Upper lobe of right lung (tissue), 1 donor: ENCODE measurements at regions not wholly inside any gene's neighbourhood (a gene's known extent, or its start where the extent isn't known, plus 50 kb on each side); places are given as distances from the start of the nearest gene placed in this dataset.

Source experiments
- ATAC-seq: fragments of 200-7000 bp; cut with Tn5 transposase; one replicate; pipeline ENCODE4 v1.9.1; 2020; ENCODE audit warnings: mild to moderate bottlenecking, moderate library complexity
- DNase-seq: peaks from one replicate; pipeline ENCODE4 v3.0.0-alpha.2; 2020
- H3K27ac ChIP-seq: fragments of 200-600 bp; one replicate; pipeline ENCODE4 v1.8.0; 2022
- H3K27me3 ChIP-seq: fragments of 200-600 bp; one replicate; pipeline ENCODE4 v1.8.0; 2022; ENCODE audit warnings: mild to moderate bottlenecking
- H3K36me3 ChIP-seq: fragments of 200-600 bp; one replicate; pipeline ENCODE4 v1.8.0; 2022
- H3K4me1 ChIP-seq: fragments of 200-600 bp; one replicate; pipeline ENCODE4 v1.8.0; 2022
- H3K4me3 ChIP-seq: fragments of 200-600 bp; one replicate; pipeline ENCODE4 v1.8.0; 2022; ENCODE audit warnings: mild to moderate bottlenecking
- H3K9me3 ChIP-seq: fragments of 200-600 bp; one replicate; pipeline ENCODE4 v1.8.0; 2022
- intact Hi-C: fragments of 100-400 bp; cut with DNase I; formaldehyde crosslinking; loops from one replicate; pipeline ENCODE4 v1.11.0; 2022
- TF ChIP-seq, protein P1 (sequence below): fragments of 200-600 bp; IDR thresholded peaks from one replicate; pipeline ENCODE4 v1.8.0; 2022; ENCODE audit warnings: antibody characterized with exemption
- donor health status: DM: no; HTN: yes; CAD: no; lungs with severe emphysema.

DNA sequence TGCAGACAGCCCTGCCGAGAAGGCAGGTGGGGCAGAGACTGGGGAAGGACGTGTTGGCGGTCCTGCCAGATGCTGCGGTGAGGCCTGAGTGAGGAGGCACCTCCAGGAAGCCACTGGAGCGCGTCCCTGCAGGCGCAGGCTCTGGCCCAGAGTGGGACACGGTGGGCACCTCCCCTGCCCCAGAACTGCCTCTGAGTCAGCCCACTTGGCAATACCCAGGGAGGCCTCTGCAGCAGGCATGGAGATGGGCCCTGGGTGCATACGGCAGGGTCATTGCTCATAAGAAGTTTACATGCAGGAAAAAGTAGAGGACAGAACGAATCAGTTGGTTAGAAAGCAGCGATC lies 195.9 kb downstream of the TFCP2L1 start:
- Histone ChIP-seq H3K4me3 (no peak overlapping the region), H3K4me1 (no peaks in the 10 kb centered on the region), H3K36me3 (no peaks in the 10 kb centered on the region), H3K27ac (no peak overlapping the region), H3K27me3 (peaks cover 2% of the 10 kb centered on the region), H3K9me3 (no peaks in the 10 kb centered on the region)
- DNase-seq = no peak
- TF ChIP-seq, protein P1, sequence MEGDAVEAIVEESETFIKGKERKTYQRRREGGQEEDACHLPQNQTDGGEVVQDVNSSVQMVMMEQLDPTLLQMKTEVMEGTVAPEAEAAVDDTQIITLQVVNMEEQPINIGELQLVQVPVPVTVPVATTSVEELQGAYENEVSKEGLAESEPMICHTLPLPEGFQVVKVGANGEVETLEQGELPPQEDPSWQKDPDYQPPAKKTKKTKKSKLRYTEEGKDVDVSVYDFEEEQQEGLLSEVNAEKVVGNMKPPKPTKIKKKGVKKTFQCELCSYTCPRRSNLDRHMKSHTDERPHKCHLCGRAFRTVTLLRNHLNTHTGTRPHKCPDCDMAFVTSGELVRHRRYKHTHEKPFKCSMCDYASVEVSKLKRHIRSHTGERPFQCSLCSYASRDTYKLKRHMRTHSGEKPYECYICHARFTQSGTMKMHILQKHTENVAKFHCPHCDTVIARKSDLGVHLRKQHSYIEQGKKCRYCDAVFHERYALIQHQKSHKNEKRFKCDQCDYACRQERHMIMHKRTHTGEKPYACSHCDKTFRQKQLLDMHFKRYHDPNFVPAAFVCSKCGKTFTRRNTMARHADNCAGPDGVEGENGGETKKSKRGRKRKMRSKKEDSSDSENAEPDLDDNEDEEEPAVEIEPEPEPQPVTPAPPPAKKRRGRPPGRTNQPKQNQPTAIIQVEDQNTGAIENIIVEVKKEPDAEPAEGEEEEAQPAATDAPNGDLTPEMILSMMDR = no peak
- ATAC-seq = no peak
- intact Hi-C loops = loop anchor here (10.0 kb wide), 1 partner anchor 266 kb away; no protein-coding TSS in a partner anchor

DNA sequence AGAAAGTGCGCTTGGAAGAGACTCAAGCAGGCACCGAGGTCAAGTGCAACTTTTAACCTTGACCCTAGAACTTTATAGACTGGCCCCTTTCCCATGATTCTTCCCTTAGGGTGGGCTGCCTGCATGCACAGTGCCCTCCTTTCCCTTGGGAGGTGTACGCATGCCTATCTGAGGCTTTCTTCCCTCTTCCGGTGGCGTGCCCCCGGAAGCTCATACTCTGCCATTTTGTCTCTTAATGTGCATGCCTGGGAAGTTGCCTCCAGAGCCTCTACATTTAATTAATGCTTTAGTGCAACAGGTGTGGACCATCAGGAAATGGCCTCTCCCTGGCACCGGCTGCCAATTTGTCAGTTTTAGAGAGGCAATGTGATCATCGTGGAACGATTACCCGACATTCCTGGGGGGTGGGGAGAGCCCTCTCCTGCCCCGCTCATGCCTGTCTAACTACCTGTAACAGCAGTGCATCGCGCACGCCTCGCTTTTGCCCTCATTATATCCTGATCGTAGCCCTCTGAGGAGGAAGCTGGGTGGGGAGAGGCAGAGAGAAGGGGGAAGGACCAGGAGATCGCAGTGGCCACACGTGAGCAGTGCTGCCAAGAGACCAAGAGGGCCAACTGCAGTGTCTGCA lies 194.8 kb downstream of the TFCP2L1 start:
- no peak overlapping the region for H3K4me3 ChIP-seq
- TF ChIP-seq, protein P1 = no peak
- H3K9me3 ChIP-seq = no peaks in the 10 kb centered on the region
- no peaks in the 10 kb centered on the region for H3K36me3 ChIP-seq
- no peaks in the 10 kb centered on the region for H3K4me1 ChIP-seq
- intact Hi-C loops = no loop called here
- ATAC-seq = no peak
- H3K27me3 ChIP-seq = no peaks in the 10 kb centered on the region
- H3K27ac ChIP-seq = no peak overlapping the region
- DNase-seq = no peak

DNA sequence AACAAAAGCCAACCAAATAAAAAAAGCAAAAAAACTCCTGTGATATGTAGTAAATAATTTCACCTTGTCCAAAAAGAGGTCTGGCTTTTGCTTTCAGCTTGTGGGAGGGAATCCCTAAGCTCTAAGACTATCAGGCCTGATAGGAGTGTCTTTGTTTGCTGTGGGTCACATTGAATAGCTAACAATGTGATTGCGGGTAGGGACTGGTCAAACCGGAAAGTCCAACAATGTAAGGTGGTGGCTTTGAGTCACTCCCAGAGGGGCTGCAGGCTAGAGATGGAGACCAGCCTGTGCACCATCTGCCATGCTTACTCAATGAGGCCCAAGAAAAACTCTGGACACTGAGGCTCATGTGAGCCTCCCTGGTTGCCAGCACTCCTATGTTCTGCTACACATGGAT lies 192.9 kb downstream of the TFCP2L1 start:
- Histone ChIP-seq H3K9me3 (no peaks in the 10 kb centered on the region), H3K27me3 (no peaks in the 10 kb centered on the region), H3K36me3 (no peaks in the 10 kb centered on the region), H3K4me1 (no peaks in the 10 kb centered on the region), H3K27ac (no peak overlapping the region), H3K4me3 (no peak overlapping the region)
- ATAC-seq (no peak), DNase-seq (no peak)
- TF ChIP-seq, protein P1 = no peak
- intact Hi-C loops = no loop called here

DNA sequence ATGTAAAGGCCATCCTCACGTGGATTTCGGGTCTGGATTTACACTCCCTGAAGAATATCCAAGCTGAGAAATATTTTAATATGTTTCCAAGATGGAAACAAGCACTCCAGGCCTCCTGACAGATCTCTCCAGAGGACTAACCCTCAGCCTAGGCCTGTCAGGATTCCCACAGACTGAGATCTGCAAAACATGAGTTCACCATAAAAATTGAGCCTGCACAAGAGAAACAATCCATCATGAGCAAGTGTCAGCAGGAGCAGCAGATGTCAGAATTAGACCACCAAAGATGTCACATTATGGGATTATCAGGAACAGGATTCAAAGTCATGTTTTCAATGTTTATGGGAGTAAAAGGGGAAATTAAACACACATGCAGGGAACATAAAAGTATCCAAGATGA lies 191.3 kb downstream of the TFCP2L1 start:
- ATAC-seq (no peak), DNase-seq (no peak)
- TF ChIP-seq, protein P1 = no peak
- H3K4me3 ChIP-seq = no peak overlapping the region
- no peaks in the 10 kb centered on the region for H3K9me3 ChIP-seq
- H3K4me1 ChIP-seq = no peaks in the 10 kb centered on the region
- no peaks in the 10 kb centered on the region for H3K27me3 ChIP-seq
- no peaks in the 10 kb centered on the region for H3K36me3 ChIP-seq
- H3K27ac ChIP-seq = no peak overlapping the region
- intact Hi-C loops = no loop called here

DNA sequence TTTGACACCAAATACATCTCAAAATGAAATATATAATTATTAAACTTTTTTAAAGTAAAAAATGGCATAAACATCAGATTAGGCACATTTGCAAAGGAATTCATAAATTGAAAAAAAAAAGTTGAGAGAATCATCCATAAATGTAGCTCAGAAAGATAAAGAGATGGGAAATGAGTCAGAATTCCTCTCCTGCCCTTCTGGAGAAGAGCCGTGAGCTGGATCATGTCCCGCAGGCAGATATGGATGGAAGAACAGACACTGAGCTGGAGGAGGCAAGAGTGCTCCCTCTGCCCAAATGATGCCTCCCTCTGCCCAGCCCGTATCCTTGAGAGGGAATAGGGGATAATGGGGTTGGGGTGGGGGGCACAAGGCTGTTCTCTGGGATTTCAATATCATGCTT lies 190.9 kb downstream of the TFCP2L1 start:
- H3K4me3 ChIP-seq = no peak overlapping the region
- no peak overlapping the region for H3K27ac ChIP-seq
- TF ChIP-seq, protein P1 = no peak
- no peak for ATAC-seq
- H3K4me1 ChIP-seq = no peaks in the 10 kb centered on the region
- H3K27me3 ChIP-seq = no peaks in the 10 kb centered on the region
- DNase-seq = no peak
- no peaks in the 10 kb centered on the region for H3K9me3 ChIP-seq
- intact Hi-C loops = no loop called here
- H3K36me3 ChIP-seq = no peaks in the 10 kb centered on the region

DNA sequence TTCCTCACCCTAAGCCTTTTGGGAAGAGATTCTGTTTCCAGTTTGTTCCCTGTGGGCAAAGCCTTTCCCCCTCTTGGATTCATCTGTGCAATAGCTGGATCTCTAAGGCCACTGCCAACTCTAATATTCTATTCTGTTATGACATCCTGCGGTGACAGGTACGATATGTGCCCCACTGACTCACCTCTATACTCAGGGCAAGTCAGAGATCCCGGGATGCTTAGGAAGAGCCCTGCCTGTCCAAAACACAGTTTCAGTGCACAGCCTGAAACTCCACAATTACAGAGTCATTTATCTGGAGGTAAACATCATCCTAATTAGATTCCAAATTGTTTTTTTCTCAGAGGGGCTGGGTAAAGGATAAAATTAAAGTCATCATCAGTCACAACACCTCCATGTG lies 190.2 kb downstream of the TFCP2L1 start:
- Histone ChIP-seq H3K27ac (no peak overlapping the region), H3K27me3 (no peaks in the 10 kb centered on the region), H3K4me1 (no peaks in the 10 kb centered on the region), H3K4me3 (no peak overlapping the region), H3K9me3 (no peaks in the 10 kb centered on the region), H3K36me3 (no peaks in the 10 kb centered on the region)
- ATAC-seq = no peak
- TF ChIP-seq, protein P1 = no peak
- intact Hi-C loops = no loop called here
- no peak for DNase-seq
